Stimulated activated CD8-positive, alpha-beta memory T cell treated with anti-CD3 and anti-CD28 coated beads, Interleukin-7, amount 100 ng/mL, for 4 hours (primary cell): ENCODE measurements at regions not wholly inside any gene's neighbourhood (a gene's known extent, or its start where the extent isn't known, plus 50 kb on each side); places are given as distances from the start of the nearest gene placed in this dataset.

ENCODE experiments used
- DNase-seq, 2 donors: peaks; one replicate each; pipeline ENCODE4 v3.0.0-alpha.2; 2020; ENCODE audit warnings: low read depth in 2 of 2

- DNase-seq, result no peak
Measured at GRCh38 chr20:17816804-17817587, 117.2 kb downstream of the BANF2 start.

- DNase-seq, result no peak
Measured at GRCh38 chr20:17811628-17811965, 111.8 kb downstream of the BANF2 start.

GRCh38 chr20:17810847-17811627 lies 111.3 kb downstream of the BANF2 start:
- DNase-seq, result no peak

- DNase-seq, result no peak
Measured at GRCh38 chr20:17810062-17810631, 110.4 kb downstream of the BANF2 start.

- DNase-seq, result no peak
Measured at GRCh38 chr20:17809362-17810061, 109.7 kb downstream of the BANF2 start.

GRCh38 chr20:17808782-17809181 lies 109.0 kb downstream of the BANF2 start:
- DNase-seq, result no peak

- no peak for DNase-seq
Measured at GRCh38 chr20:17808357-17808756, 108.6 kb downstream of the BANF2 start.

GRCh38 chr20:17807651-17808050 lies 107.9 kb downstream of the BANF2 start:
- DNase-seq, result no peak

- no peak for DNase-seq
Measured at GRCh38 chr20:17806739-17807441, 107.1 kb downstream of the BANF2 start.

- no peak for DNase-seq
Measured at GRCh38 chr20:17806107-17806506, 106.3 kb downstream of the BANF2 start.

GRCh38 chr20:17803765-17804164 lies 104.0 kb downstream of the BANF2 start:
- DNase-seq, result no peak

GRCh38 chr20:17799575-17800227 lies 99.9 kb downstream of the BANF2 start:
- no peak for DNase-seq

GRCh38 chr20:17798601-17799000 lies 98.8 kb downstream of the BANF2 start:
- no peak for DNase-seq

- no peak for DNase-seq
Measured at GRCh38 chr20:17797579-17797978, 97.8 kb downstream of the BANF2 start.

GRCh38 chr20:17797161-17797560 lies 97.4 kb downstream of the BANF2 start:
- DNase-seq, result no peak

GRCh38 chr20:17796091-17796563 lies 96.4 kb downstream of the BANF2 start:
- no peak for DNase-seq

GRCh38 chr20:17795501-17796071 lies 95.8 kb downstream of the BANF2 start:
- DNase-seq, result no peak

GRCh38 chr20:17795003-17795402 lies 95.2 kb downstream of the BANF2 start:
- no peak for DNase-seq

- no peak for DNase-seq
Measured at GRCh38 chr20:17794400-17794799, 94.6 kb downstream of the BANF2 start.

- DNase-seq, result no peak
Measured at GRCh38 chr20:17793986-17794385, 94.2 kb downstream of the BANF2 start.

- no peak for DNase-seq
Measured at GRCh38 chr20:17790296-17790695, 90.5 kb downstream of the BANF2 start.
